Activated B cell treated with CpG ODN at 0.5 μM for 24 hours (primary cell): ENCODE measurements at regions not wholly inside any gene's neighbourhood (a gene's known extent, or its start where the extent isn't known, plus 50 kb on each side); places are given as distances from the start of the nearest gene placed in this dataset.
"Not testable (repeated sequence)": the region's sequence is repeated elsewhere in the genome, so short reads cannot be mapped to it uniquely, and the experiment has no call there.

Experiments
- ATAC-seq: fragments of 200-7000 bp; cut with Tn5 transposase; one replicate; pipeline ENCODE4 v1.10.0; 2021; ENCODE audit warnings: low read depth, mild to moderate bottlenecking, moderate library complexity
- CTCF ChIA-PET: fragments of 350-600 bp; sonication (Branson Sonifier 250); formaldehyde crosslinking; loops from one replicate; lab custom pipeline; 2021; ENCODE audit warnings: antibody characterized with exemption; lab: Charles Lee
- POLR2A ChIA-PET: fragments of 350-600 bp; sonication (Branson Sonifier 250); formaldehyde crosslinking; loops from one replicate; lab custom pipeline; 2021; ENCODE audit warnings: antibody characterized with exemption; lab: Charles Lee
- DNase-seq: peaks from one replicate; pipeline ENCODE4 v3.0.0; 2022
- H3K27ac Mint-ChIP-seq: one replicate; pipeline ENCODE4 v1.8.0; 2020; ENCODE audit warnings: mixed read lengths
- H3K27me3 Mint-ChIP-seq: one replicate; pipeline ENCODE4 v1.8.0; 2021; ENCODE audit warnings: mixed read lengths
- H3K36me3 Mint-ChIP-seq: one replicate; pipeline ENCODE4 v1.8.0; 2021; ENCODE audit warnings: low read depth, mixed read lengths
- H3K4me1 Mint-ChIP-seq: one replicate; pipeline ENCODE4 v1.8.0; 2021; ENCODE audit warnings: mixed read lengths
- H3K4me3 Mint-ChIP-seq: one replicate; pipeline ENCODE4 v1.8.0; 2020; ENCODE audit warnings: mild to moderate bottlenecking, mixed read lengths
- H3K9me3 Mint-ChIP-seq: one replicate; pipeline ENCODE4 v1.8.0; 2020; ENCODE audit warnings: mixed read lengths
- CTCF ChIP-seq: fragments of 200-600 bp; IDR thresholded peaks from one replicate; pipeline ENCODE4 v1.8.0; 2022; ENCODE audit warnings: antibody characterized with exemption, mild to moderate bottlenecking
- intact Hi-C: fragments of 100-400 bp; cut with micrococcal nuclease; formaldehyde crosslinking; loops from one replicate; pipeline ENCODE4 v1.15.1; 2024

- CTCF ChIA-PET: no interaction called here
- no peaks in the 10 kb centered on the region for H3K27me3 Mint-ChIP-seq
- POLR2A ChIA-PET: no interaction called here
- H3K4me3 Mint-ChIP-seq: no peak overlapping the region
- ATAC-seq: no peak
- no peaks in the 10 kb centered on the region for H3K4me1 Mint-ChIP-seq
- no peaks in the 10 kb centered on the region for H3K36me3 Mint-ChIP-seq
- intact Hi-C loops: no loop called here
- H3K9me3 Mint-ChIP-seq: peaks cover 2% of the 10 kb centered on the region
- no peak for DNase-seq
- no peak overlapping the region for H3K27ac Mint-ChIP-seq
- no peak for TF ChIP-seq CTCF
Observed at GRCh38 chr13:105692769-105693168, 842.7 kb downstream of the EFNB2 start.

GRCh38 chr13:105684216-105684615 is 851.2 kb downstream of the EFNB2 start:
- ChIA-PET POLR2A (no interaction called here), CTCF (no interaction called here)
- peaks cover 2% of the 10 kb centered on the region for H3K9me3 Mint-ChIP-seq
- no peak for DNase-seq
- no peaks in the 10 kb centered on the region for H3K27me3 Mint-ChIP-seq
- no peak for ATAC-seq
- H3K36me3 Mint-ChIP-seq: no peaks in the 10 kb centered on the region
- intact Hi-C loops: no loop called here
- no peak for TF ChIP-seq CTCF
- H3K4me3 Mint-ChIP-seq: no peak overlapping the region
- no peak overlapping the region for H3K27ac Mint-ChIP-seq
- no peaks in the 10 kb centered on the region for H3K4me1 Mint-ChIP-seq

- POLR2A ChIA-PET: no interaction called here
- H3K27ac Mint-ChIP-seq: no peak overlapping the region
- H3K4me1 Mint-ChIP-seq: no peaks in the 10 kb centered on the region
- H3K36me3 Mint-ChIP-seq: no peaks in the 10 kb centered on the region
- DNase-seq (no peak), ATAC-seq (no peak)
- H3K9me3 Mint-ChIP-seq: peaks cover 5% of the 10 kb centered on the region
- H3K27me3 Mint-ChIP-seq: no peaks in the 10 kb centered on the region
- CTCF ChIA-PET: no interaction called here
- no peak overlapping the region for H3K4me3 Mint-ChIP-seq
- TF ChIP-seq CTCF: no peak
- intact Hi-C loops: no loop called here
Observed at GRCh38 chr13:105679838-105680237, 855.6 kb downstream of the EFNB2 start.

GRCh38 chr13:105678072-105678471 is 857.4 kb downstream of the EFNB2 start:
- DNase-seq (no peak), ATAC-seq (no peak)
- Mint-ChIP-seq H3K27ac (no peak overlapping the region), H3K4me1 (no peaks in the 10 kb centered on the region), H3K4me3 (no peak overlapping the region), H3K27me3 (no peaks in the 10 kb centered on the region), H3K9me3 (peaks cover 5% of the 10 kb centered on the region), H3K36me3 (no peaks in the 10 kb centered on the region)
- intact Hi-C loops: no loop called here
- TF ChIP-seq CTCF: no peak
- ChIA-PET POLR2A (no interaction called here), CTCF (no interaction called here)

- intact Hi-C loops: no loop called here
- Mint-ChIP-seq H3K4me3 (no peak overlapping the region), H3K27me3 (no peaks in the 10 kb centered on the region), H3K9me3 (peaks cover 3% of the 10 kb centered on the region), H3K4me1 (no peaks in the 10 kb centered on the region), H3K36me3 (no peaks in the 10 kb centered on the region), H3K27ac (no peak overlapping the region)
- ChIA-PET CTCF (no interaction called here), POLR2A (no interaction called here)
- DNase-seq (no peak), ATAC-seq (no peak)
- TF ChIP-seq CTCF: no peak
Observed at GRCh38 chr13:105672881-105673280, 862.6 kb downstream of the EFNB2 start.

- intact Hi-C loops, H3K4me1 Mint-ChIP-seq, H3K27me3 Mint-ChIP-seq, CTCF ChIA-PET, DNase-seq, H3K27ac Mint-ChIP-seq, H3K36me3 Mint-ChIP-seq, H3K4me3 Mint-ChIP-seq, H3K9me3 Mint-ChIP-seq, ATAC-seq, POLR2A ChIA-PET: not testable (repeated sequence)
Observed at GRCh38 chr13:105671131-105671530, 864.3 kb downstream of the EFNB2 start.
